ENCODE measurements at regions not wholly inside any gene's neighbourhood (a gene's known extent, or its start where the extent isn't known, plus 50 kb on each side); places are given as distances from the start of the nearest gene placed in this dataset.

DNA sequence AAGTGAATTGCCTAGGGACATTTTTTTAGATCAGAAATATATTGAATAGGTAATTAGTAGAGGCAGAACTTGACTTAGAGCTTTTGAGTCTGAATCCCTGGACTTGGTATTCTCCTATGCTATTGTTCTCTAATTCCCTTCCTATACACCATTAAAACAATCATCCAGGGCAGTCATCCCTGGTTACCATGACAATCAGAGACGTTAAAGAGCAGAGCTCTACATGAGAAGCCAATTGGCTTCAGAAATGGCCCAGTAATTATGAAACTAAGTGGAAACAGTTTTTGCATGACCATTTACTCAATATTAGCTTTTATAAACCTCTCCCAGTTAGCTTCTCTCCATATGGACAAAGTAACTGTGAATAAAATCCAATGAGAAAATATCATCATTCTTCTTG is 182.1 kb upstream of the TP63 start (continued):
- no peak for TF ChIP-seq KLF9 (tag by site-specific recombination; IDR thresholded peaks at IDR 0.05; ENCODE audit: low read depth)
- no peak for TF ChIP-seq ZSCAN23 (tag by site-specific recombination; IDR thresholded peaks at IDR 0.05)

DNA sequence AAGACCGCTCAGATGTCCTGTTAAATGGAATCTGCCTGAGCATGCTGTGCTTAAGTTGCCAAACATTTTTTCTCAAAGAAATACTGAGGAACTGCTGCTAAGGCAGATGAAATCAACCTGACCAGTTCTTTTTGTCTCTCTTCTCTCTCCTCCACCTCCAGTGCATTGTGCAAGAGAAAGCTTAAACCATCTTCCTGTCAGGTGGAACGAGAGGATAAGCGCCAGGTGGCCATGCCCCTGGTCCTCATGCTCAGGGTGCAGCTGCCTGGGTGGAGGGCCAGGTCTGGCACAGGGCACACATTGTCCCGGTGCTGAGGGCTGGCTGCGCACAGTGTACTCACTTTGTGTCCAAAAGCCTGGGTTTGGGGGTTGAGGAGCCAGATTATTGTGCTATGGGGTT is 176.2 kb upstream of the TP63 start:
- CTCF ChIA-PET = no interaction called here
- POLR2A ChIA-PET = no interaction called here
- no peak overlapping the region for H3K27ac ChIP-seq (ENCODE audit: extremely low read depth, low read depth, low read length)
- no peak for TF ChIP-seq ZFP41 (tag by site-specific recombination; IDR thresholded peaks at IDR 0.05; ENCODE audit: borderline replicate concordance)
- TF ChIP-seq, protein P1, sequence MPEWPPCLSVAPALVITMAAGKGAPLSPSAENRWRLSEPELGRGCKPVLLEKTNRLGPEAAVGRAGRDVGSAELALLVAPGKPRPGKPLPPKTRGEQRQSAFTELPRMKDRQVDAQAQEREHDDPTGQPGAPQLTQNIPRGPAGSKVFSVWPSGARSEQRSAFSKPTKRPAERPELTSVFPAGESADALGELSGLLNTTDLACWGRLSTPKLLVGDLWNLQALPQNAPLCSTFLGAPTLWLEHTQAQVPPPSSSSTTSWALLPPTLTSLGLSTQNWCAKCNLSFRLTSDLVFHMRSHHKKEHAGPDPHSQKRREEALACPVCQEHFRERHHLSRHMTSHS (tag by site-specific recombination; IDR thresholded peaks at IDR 0.05) = no peak
- TF ChIP-seq, protein P2, sequence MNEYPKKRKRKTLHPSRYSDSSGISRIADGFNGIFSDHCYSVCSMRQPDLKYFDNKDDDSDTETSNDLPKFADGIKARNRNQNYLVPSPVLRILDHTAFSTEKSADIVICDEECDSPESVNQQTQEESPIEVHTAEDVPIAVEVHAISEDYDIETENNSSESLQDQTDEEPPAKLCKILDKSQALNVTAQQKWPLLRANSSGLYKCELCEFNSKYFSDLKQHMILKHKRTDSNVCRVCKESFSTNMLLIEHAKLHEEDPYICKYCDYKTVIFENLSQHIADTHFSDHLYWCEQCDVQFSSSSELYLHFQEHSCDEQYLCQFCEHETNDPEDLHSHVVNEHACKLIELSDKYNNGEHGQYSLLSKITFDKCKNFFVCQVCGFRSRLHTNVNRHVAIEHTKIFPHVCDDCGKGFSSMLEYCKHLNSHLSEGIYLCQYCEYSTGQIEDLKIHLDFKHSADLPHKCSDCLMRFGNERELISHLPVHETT (tag by site-specific recombination; IDR thresholded peaks at IDR 0.05) = no peak
- TF ChIP-seq ZNF610 (tag by site-specific recombination; IDR thresholded peaks at IDR 0.05; ENCODE audit: borderline replicate concordance) = no peak
- TF ChIP-seq, protein P3, sequence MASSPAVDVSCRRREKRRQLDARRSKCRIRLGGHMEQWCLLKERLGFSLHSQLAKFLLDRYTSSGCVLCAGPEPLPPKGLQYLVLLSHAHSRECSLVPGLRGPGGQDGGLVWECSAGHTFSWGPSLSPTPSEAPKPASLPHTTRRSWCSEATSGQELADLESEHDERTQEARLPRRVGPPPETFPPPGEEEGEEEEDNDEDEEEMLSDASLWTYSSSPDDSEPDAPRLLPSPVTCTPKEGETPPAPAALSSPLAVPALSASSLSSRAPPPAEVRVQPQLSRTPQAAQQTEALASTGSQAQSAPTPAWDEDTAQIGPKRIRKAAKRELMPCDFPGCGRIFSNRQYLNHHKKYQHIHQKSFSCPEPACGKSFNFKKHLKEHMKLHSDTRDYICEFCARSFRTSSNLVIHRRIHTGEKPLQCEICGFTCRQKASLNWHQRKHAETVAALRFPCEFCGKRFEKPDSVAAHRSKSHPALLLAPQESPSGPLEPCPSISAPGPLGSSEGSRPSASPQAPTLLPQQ (tag by site-specific recombination; IDR thresholded peaks at IDR 0.05) = no peak
- TF ChIP-seq REPIN1 (tag by site-specific recombination; IDR thresholded peaks at IDR 0.05; ENCODE audit: low read depth) = no peak
- TF ChIP-seq ZFP37 (tag by site-specific recombination; IDR thresholded peaks at IDR 0.05) = no peak
- TF ChIP-seq HOXC10 (CRISPR knock-in tag; IDR thresholded peaks at IDR 0.05) = no peak
- no peak for TF ChIP-seq ZNF239 (tag by site-specific recombination; IDR thresholded peaks at IDR 0.05)
- TF ChIP-seq, protein P4, sequence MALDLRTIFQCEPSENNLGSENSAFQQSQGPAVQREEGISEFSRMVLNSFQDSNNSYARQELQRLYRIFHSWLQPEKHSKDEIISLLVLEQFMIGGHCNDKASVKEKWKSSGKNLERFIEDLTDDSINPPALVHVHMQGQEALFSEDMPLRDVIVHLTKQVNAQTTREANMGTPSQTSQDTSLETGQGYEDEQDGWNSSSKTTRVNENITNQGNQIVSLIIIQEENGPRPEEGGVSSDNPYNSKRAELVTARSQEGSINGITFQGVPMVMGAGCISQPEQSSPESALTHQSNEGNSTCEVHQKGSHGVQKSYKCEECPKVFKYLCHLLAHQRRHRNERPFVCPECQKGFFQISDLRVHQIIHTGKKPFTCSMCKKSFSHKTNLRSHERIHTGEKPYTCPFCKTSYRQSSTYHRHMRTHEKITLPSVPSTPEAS (tag by site-specific recombination; IDR thresholded peaks at IDR 0.05) = no peak
- no peak for TF ChIP-seq ZNF133 (tag by site-specific recombination; IDR thresholded peaks at IDR 0.05)
- H3K9me3 ChIP-seq (ENCODE audit: control insufficient read depth, insufficient read depth, low read depth, low read length) = no peaks in the 10 kb centered on the region
- no peak overlapping the region for H3K4me3 ChIP-seq (ENCODE audit: low read depth, low read length)
- no peaks in the 10 kb centered on the region for H3K36me3 ChIP-seq (ENCODE audit: control insufficient read depth in 2 of 2, insufficient read depth in 1 of 2, low read length in 2 of 2)
- H3K4me1 ChIP-seq (ENCODE audit: control insufficient read depth, insufficient read depth, low read length) = peaks cover 11% of the 10 kb centered on the region

DNA sequence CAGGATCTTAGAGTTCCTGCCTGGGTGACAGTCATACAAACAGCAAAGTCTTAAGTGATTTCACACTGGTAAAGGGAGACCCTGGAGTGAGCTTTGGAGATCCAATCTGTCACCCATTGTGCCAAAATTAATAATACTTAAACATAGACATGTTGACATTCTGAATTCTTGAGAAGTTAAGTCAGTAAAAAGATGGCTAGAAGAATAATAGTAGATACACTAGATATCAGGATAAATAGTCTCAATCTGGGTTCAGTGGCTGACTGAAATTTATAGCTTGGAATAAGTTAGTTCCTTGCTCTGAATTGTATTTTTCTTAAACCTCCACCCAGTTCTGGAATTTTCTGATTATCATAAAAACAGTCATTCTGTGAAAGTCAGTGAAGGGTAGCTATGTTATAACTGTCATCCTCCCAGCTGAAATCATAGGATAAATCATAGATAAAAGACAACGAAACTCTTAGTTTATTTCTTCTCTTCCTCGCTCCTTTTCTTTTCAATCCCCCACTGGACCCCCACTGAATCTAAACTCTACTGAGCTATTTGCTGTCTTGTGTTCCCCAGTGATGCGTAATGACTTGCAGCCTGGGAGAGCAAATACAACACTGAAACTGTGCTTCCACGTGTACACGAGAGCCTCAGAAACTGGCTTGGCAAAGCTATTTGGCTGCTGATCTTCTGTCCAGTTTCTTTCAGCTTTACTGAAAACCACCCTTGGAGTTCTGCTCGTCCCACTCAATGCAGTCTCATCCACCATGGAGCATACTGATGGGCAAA is 175.4 kb upstream of the TP63 start:
- POLR2A ChIA-PET = no interaction called here
- no peaks in the 10 kb centered on the region for H3K36me3 ChIP-seq (ENCODE audit: control insufficient read depth in 2 of 2, insufficient read depth in 1 of 2, low read length in 2 of 2)
- H3K4me1 ChIP-seq (ENCODE audit: control insufficient read depth, insufficient read depth, low read length) = peaks cover 11% of the 10 kb centered on the region
- no peak overlapping the region for H3K4me3 ChIP-seq (ENCODE audit: low read depth, low read length)
- no peak overlapping the region for H3K27ac ChIP-seq (ENCODE audit: extremely low read depth, low read depth, low read length)
- CTCF ChIA-PET = no interaction called here
- H3K9me3 ChIP-seq (ENCODE audit: control insufficient read depth, insufficient read depth, low read depth, low read length) = no peaks in the 10 kb centered on the region
- TF ChIP-seq ZNF169 (tag by site-specific recombination; IDR thresholded peaks at IDR 0.05) (no peak), ZNF521 (tag by site-specific recombination; IDR thresholded peaks at IDR 0.05) (no peak), KLF16 (tag by site-specific recombination; IDR thresholded peaks at IDR 0.05) (no peak), WT1 (tag by site-specific recombination; IDR thresholded peaks at IDR 0.05) (no peak), ZNF155 (tag by site-specific recombination; IDR thresholded peaks at IDR 0.05) (no peak), TCF7L2 (IDR thresholded peaks at IDR 0.05; ENCODE audit: borderline replicate concordance, low read depth, low read length) (no peak), ZNF37A (tag by site-specific recombination; IDR thresholded peaks at IDR 0.05) (no peak), ZSCAN30 (tag by site-specific recombination; IDR thresholded peaks at IDR 0.05) (no peak), ZNF391 (tag by site-specific recombination; IDR thresholded peaks at IDR 0.05; ENCODE audit: borderline replicate concordance, low read depth) (no peak), ZNF426 (tag by site-specific recombination; IDR thresholded peaks at IDR 0.05) (no peak), ZNF600 (tag by site-specific recombination; IDR thresholded peaks at IDR 0.05) (no peak), GLI4 (tag by site-specific recombination; IDR thresholded peaks at IDR 0.05) (no peak)
- TF ChIP-seq, protein P1 (tag by site-specific recombination; IDR thresholded peaks at IDR 0.05) = no peak
- TF ChIP-seq, protein P5, sequence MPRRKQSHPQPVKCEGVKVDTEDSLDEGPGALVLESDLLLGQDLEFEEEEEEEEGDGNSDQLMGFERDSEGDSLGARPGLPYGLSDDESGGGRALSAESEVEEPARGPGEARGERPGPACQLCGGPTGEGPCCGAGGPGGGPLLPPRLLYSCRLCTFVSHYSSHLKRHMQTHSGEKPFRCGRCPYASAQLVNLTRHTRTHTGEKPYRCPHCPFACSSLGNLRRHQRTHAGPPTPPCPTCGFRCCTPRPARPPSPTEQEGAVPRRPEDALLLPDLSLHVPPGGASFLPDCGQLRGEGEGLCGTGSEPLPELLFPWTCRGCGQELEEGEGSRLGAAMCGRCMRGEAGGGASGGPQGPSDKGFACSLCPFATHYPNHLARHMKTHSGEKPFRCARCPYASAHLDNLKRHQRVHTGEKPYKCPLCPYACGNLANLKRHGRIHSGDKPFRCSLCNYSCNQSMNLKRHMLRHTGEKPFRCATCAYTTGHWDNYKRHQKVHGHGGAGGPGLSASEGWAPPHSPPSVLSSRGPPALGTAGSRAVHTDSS (tag by site-specific recombination; IDR thresholded peaks at IDR 0.05) = no peak

All from HEK293 (cell line).